HepG2 (cell line): ENCODE measurements at regions not wholly inside any gene's neighbourhood (a gene's known extent, or its start where the extent isn't known, plus 50 kb on each side); places are given as distances from the start of the nearest gene placed in this dataset.

ENCODE experiments used
- ATF5 ChIP-seq: sonication (generic); formaldehyde crosslinking; IDR thresholded peaks from 2 replicates; pipeline ENCODE4 v1.4.0; 2020; ENCODE audit warnings: mild to moderate bottlenecking, low read depth, missing genetic modification reagents
- DNMT1 ChIP-seq: sonication (generic); formaldehyde crosslinking; IDR thresholded peaks from 2 replicates; pipeline ENCODE4 v1.5.1; 2020; ENCODE audit warnings: mild to moderate bottlenecking, missing genetic modification reagents
- ESRRA ChIP-seq: sonication (generic); formaldehyde crosslinking; IDR thresholded peaks from 2 replicates; pipeline ENCODE4 v1.5.1; 2020; ENCODE audit warnings: mild to moderate bottlenecking, low read depth, missing genetic modification reagents
- FOXP4 ChIP-seq: sonication (generic); formaldehyde crosslinking; IDR thresholded peaks from 2 replicates; pipeline ENCODE4 v1.4.0; 2020; ENCODE audit warnings: missing genetic modification reagents
- MAF1 ChIP-seq: sonication (generic); formaldehyde crosslinking; IDR thresholded peaks from 2 replicates; pipeline ENCODE4 v1.5.0; 2020; ENCODE audit warnings: missing genetic modification reagents, borderline replicate concordance
- MYNN ChIP-seq: sonication (generic); formaldehyde crosslinking; IDR thresholded peaks from 2 replicates; pipeline ENCODE4 v1.4.0; 2020; ENCODE audit warnings: mild to moderate bottlenecking, low read depth, missing genetic modification reagents
- NFE2 ChIP-seq: sonication (generic); formaldehyde crosslinking; IDR thresholded peaks from 2 replicates; pipeline ENCODE4 v1.4.0; 2020; ENCODE audit warnings: missing genetic modification reagents
- PAXIP1 ChIP-seq: sonication (generic); formaldehyde crosslinking; conservative IDR thresholded peaks from 2 replicates; pipeline ENCODE4 v1.4.0; 2020; ENCODE audit warnings: mild to moderate bottlenecking, missing genetic modification reagents, moderate library complexity
- PHF20 ChIP-seq: sonication (generic); formaldehyde crosslinking; IDR thresholded peaks from 2 replicates; pipeline ENCODE4 v1.5.0; 2020; ENCODE audit warnings: mild to moderate bottlenecking, missing genetic modification reagents
- RAD21 ChIP-seq: fragments of 450-650 bp; formaldehyde crosslinking; IDR thresholded peaks from 2 replicates; pipeline ENCODE4 v1.5.0; 2020; ENCODE audit warnings: mild to moderate bottlenecking
- TCF12 ChIP-seq, 2 experiments: fragments of 450-650 bp in 1 of 2; sonication (generic) in 1 of 2; formaldehyde crosslinking in 1 of 2; IDR thresholded peaks; 2 replicates each; pipeline versions ENCODE4 v1.6.1 to v1.8.0; 2017 to 2022; ENCODE audit warnings: antibody characterized with exemption in 1 of 2, mild to moderate bottlenecking in 1 of 2, missing genetic modification reagents in 1 of 2, moderate library complexity in 1 of 2
- ZBTB37 ChIP-seq: sonication (generic); formaldehyde crosslinking; IDR thresholded peaks from 2 replicates; pipeline ENCODE4 v1.4.0; 2020; ENCODE audit warnings: mild to moderate bottlenecking, missing genetic modification reagents
- ZNF274 ChIP-seq: sonication (generic); formaldehyde crosslinking; IDR thresholded peaks from 2 replicates; pipeline ENCODE4 v1.5.1; 2020; ENCODE audit warnings: mild to moderate bottlenecking, missing genetic modification reagents
- ZNF362 ChIP-seq: sonication (generic); formaldehyde crosslinking; IDR thresholded peaks from 2 replicates; pipeline ENCODE4 v1.4.0; 2020; ENCODE audit warnings: missing genetic modification reagents, mild to moderate bottlenecking, borderline replicate concordance
- ZNF44 ChIP-seq: sonication (generic); formaldehyde crosslinking; IDR thresholded peaks from 2 replicates; pipeline ENCODE4 v1.5.1; 2020; ENCODE audit warnings: mild to moderate bottlenecking, missing genetic modification reagents
- ZNF652 ChIP-seq: IDR thresholded peaks from 2 replicates; pipeline ENCODE4 v1.6.1; 2016; ENCODE audit warnings: low read depth, borderline replicate concordance
- ZNF784 ChIP-seq: sonication (generic); formaldehyde crosslinking; IDR thresholded peaks from 2 replicates; pipeline ENCODE4 v1.5.1; 2020; ENCODE audit warnings: missing genetic modification reagents, mild to moderate bottlenecking, borderline replicate concordance
- ZNF800 ChIP-seq: sonication (generic); formaldehyde crosslinking; IDR thresholded peaks from 2 replicates; pipeline ENCODE4 v1.4.0; 2020; ENCODE audit warnings: missing genetic modification reagents

GRCh38 chr17:72397223-72397667 lies 276.4 kb downstream of the SOX9 start (continued):
- TF ChIP-seq ZNF784 (no peak), ESRRA (0 out of 2 replicates have a peak, but pooled peaks have one; percentile 59), FOXP4 (peak; percentile 83), PHF20 (no peak), ZBTB37 (CRISPR knock-in tag) (no peak), MAF1 (CRISPR knock-in tag) (no peak), ATF5 (no peak), MYNN (no peak), ZNF362 (no peak), DNMT1 (CRISPR knock-in tag) (no peak), ZNF44 (CRISPR knock-in tag) (no peak), ZNF274 (CRISPR knock-in tag) (no peak), ZNF800 (CRISPR knock-in tag) (no peak), PAXIP1 (CRISPR knock-in tag) (peak; percentile 71), TCF12 (IDR thresholded peaks at IDR 0.05) (no peak), TCF12 (CRISPR knock-in tag; IDR thresholded peaks at IDR 0.05) (0 out of 2 replicates have a peak, but pooled peaks have one; percentile 57), NFE2 (CRISPR knock-in tag) (no peak), RAD21 (peak; percentile 16; the same call in 1 of the 2 replicates), ZNF652 (CRISPR knock-in tag) (no peak)
